ENCODE measurements at regions not wholly inside any gene's neighbourhood (a gene's known extent, or its start where the extent isn't known, plus 50 kb on each side); places are given as distances from the start of the nearest gene placed in this dataset.

DNA sequence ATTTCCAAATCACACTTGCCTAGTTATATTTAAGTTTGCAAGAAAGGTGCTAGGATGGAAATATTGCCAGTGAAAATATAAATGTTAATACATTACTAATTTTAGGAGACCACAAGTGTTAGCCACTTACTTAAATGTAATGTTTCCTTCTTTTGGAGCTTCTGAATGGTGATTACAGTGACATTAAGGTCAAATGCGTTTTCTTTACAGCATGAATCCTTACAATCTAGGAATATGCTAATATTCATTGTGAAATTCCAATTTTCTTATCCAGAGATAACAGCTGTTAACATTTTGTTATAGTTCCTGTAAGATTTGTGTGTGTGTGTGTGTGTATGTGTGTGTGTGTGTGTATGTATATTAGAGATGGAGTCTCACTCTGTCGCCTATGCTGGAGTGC, 70.2 kb upstream of the NUDT6 start:
- TF ChIP-seq, protein P1, sequence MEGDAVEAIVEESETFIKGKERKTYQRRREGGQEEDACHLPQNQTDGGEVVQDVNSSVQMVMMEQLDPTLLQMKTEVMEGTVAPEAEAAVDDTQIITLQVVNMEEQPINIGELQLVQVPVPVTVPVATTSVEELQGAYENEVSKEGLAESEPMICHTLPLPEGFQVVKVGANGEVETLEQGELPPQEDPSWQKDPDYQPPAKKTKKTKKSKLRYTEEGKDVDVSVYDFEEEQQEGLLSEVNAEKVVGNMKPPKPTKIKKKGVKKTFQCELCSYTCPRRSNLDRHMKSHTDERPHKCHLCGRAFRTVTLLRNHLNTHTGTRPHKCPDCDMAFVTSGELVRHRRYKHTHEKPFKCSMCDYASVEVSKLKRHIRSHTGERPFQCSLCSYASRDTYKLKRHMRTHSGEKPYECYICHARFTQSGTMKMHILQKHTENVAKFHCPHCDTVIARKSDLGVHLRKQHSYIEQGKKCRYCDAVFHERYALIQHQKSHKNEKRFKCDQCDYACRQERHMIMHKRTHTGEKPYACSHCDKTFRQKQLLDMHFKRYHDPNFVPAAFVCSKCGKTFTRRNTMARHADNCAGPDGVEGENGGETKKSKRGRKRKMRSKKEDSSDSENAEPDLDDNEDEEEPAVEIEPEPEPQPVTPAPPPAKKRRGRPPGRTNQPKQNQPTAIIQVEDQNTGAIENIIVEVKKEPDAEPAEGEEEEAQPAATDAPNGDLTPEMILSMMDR (IDR thresholded peaks at IDR 0.05): no peak
- TF ChIP-seq POLR2A (IDR thresholded peaks at IDR 0.05): no peak
